H1 (cell line): ENCODE measurements at regions not wholly inside any gene's neighbourhood (a gene's known extent, or its start where the extent isn't known, plus 50 kb on each side); places are given as distances from the start of the nearest gene placed in this dataset.

Experiments
- CTCF ChIA-PET: fragments of 300-600 bp; sonication (Branson Sonifier 250); formaldehyde crosslinking; loops from one replicate; lab custom pipeline; 2021; ENCODE audit not compliant: partially characterized antibody; lab: Charles Lee
- POLR2A ChIA-PET: fragments of 300-600 bp; sonication (Branson Sonifier 250); formaldehyde crosslinking; loops from one replicate; lab custom pipeline; 2021; ENCODE audit warnings: inconsistent platforms; ENCODE audit not compliant: partially characterized antibody; lab: Charles Lee
- DNase-seq, 2 experiments: peaks; one replicate each; pipeline versions ENCODE4 v3.0.0 to v3.0.0-alpha.2; 2010 to 2022; ENCODE audit warnings: low spot score in 2 of 2, low read depth in 1 of 2, mixed read lengths in 1 of 2
- FAIRE-seq: peaks from 2 replicates; lab custom pipeline; 2011; peaks lifted over from hg19 to GRCh38; lab: Jason Lieb, UNC
- H2AFZ ChIP-seq: 2 replicates; pipeline ENCODE4 v1.8.1; 2012; ENCODE audit warnings: low read length, inconsistent platforms
- H2AK5ac ChIP-seq: 2 replicates; pipeline ENCODE4 v1.6.1; 2013; ENCODE audit warnings: low read depth, low read length
- H2BK120ac ChIP-seq: replicated peaks from 2 replicates; pipeline ENCODE3; 2013; ENCODE audit warnings: low read depth, low read length, inconsistent platforms
- H2BK12ac ChIP-seq: 2 replicates; pipeline ENCODE4 v1.6.1; 2013; ENCODE audit warnings: low read depth, low read length
- H2BK15ac ChIP-seq: 2 replicates; pipeline ENCODE4 v1.6.1; 2013; ENCODE audit warnings: low read length
- H2BK20ac ChIP-seq: 2 replicates; pipeline ENCODE4 v1.6.1; 2013; ENCODE audit warnings: low read length
- H2BK5ac ChIP-seq: 2 replicates; pipeline ENCODE4 v1.6.1; 2013; ENCODE audit warnings: low read depth, low read length
- H3K14ac ChIP-seq: 2 replicates; pipeline ENCODE4 v1.6.1; 2013; ENCODE audit warnings: inconsistent platforms; ENCODE audit not compliant: insufficient read length
- H3K18ac ChIP-seq: 2 replicates; pipeline ENCODE4 v1.6.1; 2013; ENCODE audit warnings: low read length; ENCODE audit errors: extremely low read depth
- H3K23ac ChIP-seq: 2 replicates; pipeline ENCODE4 v1.6.1; 2013; ENCODE audit warnings: inconsistent platforms; ENCODE audit not compliant: insufficient read length
- H3K23me2 ChIP-seq: 2 replicates; pipeline ENCODE4 v1.6.1; 2013; ENCODE audit warnings: low read depth, low read length
- H3K27ac ChIP-seq: 2 replicates; pipeline ENCODE4 v1.6.1; 2011; ENCODE audit warnings: low read depth, low read length, inconsistent platforms
- H3K27me3 ChIP-seq, 4 experiments: replicated peaks in 1 of 4; 1 replicate in 1 of 4; 2 replicates in 3 of 4; pipeline versions ENCODE4 v1.6.1 to v1.8.1; 2011 to 2013; ENCODE audit warnings: low read length in 3 of 4, mild to moderate bottlenecking in 3 of 4, inconsistent platforms in 2 of 4, mixed read lengths in 2 of 4, moderate library complexity in 1 of 4; ENCODE audit not compliant: control insufficient read depth in 3 of 4, insufficient read depth in 3 of 4; ENCODE audit errors: extremely low read depth in 1 of 4
- H3K36me3 ChIP-seq, 4 experiments: 2 replicates each; pipeline versions ENCODE4 v1.6.1 to v1.8.1; 2011 to 2013; ENCODE audit warnings: mild to moderate bottlenecking in 4 of 4, low read length in 3 of 4, moderate library complexity in 2 of 4, control low read depth in 1 of 4, inconsistent platforms in 1 of 4; ENCODE audit not compliant: insufficient read depth in 4 of 4, control insufficient read depth in 2 of 4
- H3K4ac ChIP-seq: replicated peaks from 2 replicates; pipeline ENCODE3; 2013; ENCODE audit warnings: low read length, low read depth, mixed read lengths, inconsistent platforms; ENCODE audit not compliant: insufficient read length
- H3K4me1 ChIP-seq, 4 experiments: replicated peaks in 1 of 4; 1 replicate in 1 of 4; 2 replicates in 3 of 4; pipeline versions ENCODE4 v1.6.1 to v1.8.1; 2011 to 2013; ENCODE audit warnings: low read length in 3 of 4, inconsistent platforms in 2 of 4, mixed read lengths in 1 of 4; ENCODE audit not compliant: insufficient read depth in 4 of 4, control insufficient read depth in 3 of 4
- H3K4me2 ChIP-seq, 2 experiments: 2 replicates each; pipeline versions ENCODE4 v1.6.1 to v1.8.1; 2011 to 2013; ENCODE audit warnings: low read depth in 2 of 2, low read length in 2 of 2, control low read depth in 1 of 2, inconsistent platforms in 1 of 2, mild to moderate bottlenecking in 1 of 2; ENCODE audit not compliant: insufficient read depth in 1 of 2
- H3K4me3 ChIP-seq, 4 experiments: fragments of 200-600, 300-600 bp in 1 of 4; sonication (generic), shearing (Covaris generic), sonication (Bioruptor Twin) in 1 of 4; 2 replicates each; pipeline versions ENCODE4 v1.5.1 to v1.8.1; 2011 to 2016; ENCODE audit warnings: low read length in 4 of 4, low read depth in 3 of 4, control low read depth in 2 of 4, inconsistent platforms in 2 of 4, mild to moderate bottlenecking in 2 of 4, mixed read lengths in 1 of 4, moderate library complexity in 1 of 4; ENCODE audit not compliant: insufficient read depth in 2 of 4; ENCODE audit errors: extremely low read depth in 1 of 4
- H3K56ac ChIP-seq: replicated peaks from 2 replicates; pipeline ENCODE3; 2013; ENCODE audit warnings: low read depth, mild to moderate bottlenecking, mixed read lengths, low read length, inconsistent platforms; ENCODE audit not compliant: insufficient read length
- H3K79me1 ChIP-seq: 2 replicates; pipeline ENCODE4 v1.6.1; 2013; ENCODE audit warnings: low read depth, low read length, control low read depth
- H3K79me2 ChIP-seq, 2 experiments: 2 replicates each; pipeline versions ENCODE4 v1.6.1 to v1.8.1; 2012 to 2013; ENCODE audit warnings: low read length in 2 of 2, mild to moderate bottlenecking in 2 of 2, inconsistent platforms in 1 of 2; ENCODE audit not compliant: insufficient read depth in 2 of 2, control insufficient read depth in 1 of 2
- H3K9ac ChIP-seq, 4 experiments: replicated peaks in 1 of 4; 1 replicate in 1 of 4; 2 replicates in 3 of 4; pipeline versions ENCODE4 v1.6.1 to v1.8.1; 2011 to 2013; ENCODE audit warnings: low read depth in 3 of 4, low read length in 3 of 4, control low read depth in 2 of 4, mild to moderate bottlenecking in 2 of 4, moderate library complexity in 2 of 4, inconsistent platforms in 1 of 4; ENCODE audit errors: extremely low read depth in 1 of 4
- H3K9me3 ChIP-seq, 2 experiments: 2 replicates each; pipeline versions ENCODE4 v1.6.1 to v1.8.1; 2012 to 2013; ENCODE audit warnings: mild to moderate bottlenecking in 2 of 2, moderate library complexity in 2 of 2, control low read depth in 1 of 2, inconsistent platforms in 1 of 2, low read depth in 1 of 2, low read length in 1 of 2, mixed read lengths in 1 of 2; ENCODE audit not compliant: insufficient read depth in 2 of 2
- H4K20me1 ChIP-seq, 2 experiments: replicated peaks in 1 of 2; 2 replicates each; pipeline versions ENCODE3 to v1.8.1; 2011 to 2013; ENCODE audit warnings: inconsistent platforms in 2 of 2, low read length in 2 of 2, mild to moderate bottlenecking in 1 of 2; ENCODE audit not compliant: insufficient read depth in 2 of 2, control insufficient read depth in 1 of 2
- H4K5ac ChIP-seq: 2 replicates; pipeline ENCODE4 v1.6.1; 2013; ENCODE audit warnings: low read length, low read depth, mixed read lengths, inconsistent platforms; ENCODE audit not compliant: insufficient read length
- H4K8ac ChIP-seq: 2 replicates; pipeline ENCODE4 v1.8.0; 2013; ENCODE audit warnings: mild to moderate bottlenecking, moderate library complexity, low read length, inconsistent platforms; ENCODE audit not compliant: insufficient read depth; ENCODE audit errors: extremely low read depth
- H4K91ac ChIP-seq: replicated peaks from 2 replicates; pipeline ENCODE3; 2013; ENCODE audit warnings: low read length, mixed read lengths, inconsistent platforms; ENCODE audit not compliant: insufficient read length
- HDAC6 ChIP-seq: IDR thresholded peaks from one replicate; pipeline ENCODE4 v1.7.1; 2012; ENCODE audit warnings: low read depth, mild to moderate bottlenecking, inconsistent platforms, low read length, moderate library complexity
- KDM5A ChIP-seq: fragments of 200-600 bp; IDR thresholded peaks from 2 replicates; pipeline ENCODE4 v1.7.1; 2012; ENCODE audit warnings: mild to moderate bottlenecking, low read length, inconsistent platforms, mixed read lengths
- NANOG ChIP-seq: IDR thresholded peaks from 2 replicates; pipeline ENCODE4 v1.6.1; 2011; ENCODE audit warnings: low read length, low read depth, mild to moderate bottlenecking, inconsistent platforms; ENCODE audit not compliant: insufficient read depth, poor library complexity, severe bottlenecking
- RFX5 ChIP-seq: IDR thresholded peaks from 2 replicates; pipeline ENCODE4 v1.6.1; 2011; ENCODE audit warnings: low read depth, low read length, improper control_type of control experiment, borderline replicate concordance
- whole genome bisulfite sequencing, 2 experiments: shearing (Covaris generic) in 1 of 2; methylation state at CpG; one replicate each; pipeline versions ENCODE4 v1.1.6 to v1.1.7; 2013 to 2015; ENCODE audit warnings: low lambda C conversion rate in 2 of 2, mixed read lengths in 2 of 2, inconsistent platforms in 1 of 2, low coverage in 1 of 2, missing lambda C conversion rate in 1 of 2; ENCODE audit not compliant: insufficient replicate concordance in 2 of 2, insufficient coverage in 1 of 2, insufficient read length in 1 of 2; ENCODE audit errors: extremely low coverage in 1 of 2, missing lambda C conversion rate in 1 of 2; 5-methylcytosine and 5-hydroxymethylcytosine counted together

GRCh38 chr1:213714645-213715044 lies 273.1 kb upstream of the PROX1 start:
- Histone ChIP-seq H3K4me2 (no peak overlapping the region), H3K79me2 (no peaks in the 10 kb centered on the region), H2AK5ac (no peak overlapping the region), H3K36me3 (no peaks in the 10 kb centered on the region), H3K23me2 (no peaks in the 10 kb centered on the region; the same call in 1 of the 2 replicates), H3K9ac (no peak overlapping the region), H3K4ac (no peak overlapping the region), H3K18ac (no peak overlapping the region), H2BK20ac (no peak overlapping the region), H4K91ac (no peak overlapping the region), H3K27me3 (no peaks in the 10 kb centered on the region), H2BK120ac (no peak overlapping the region), H3K23ac (no peak overlapping the region), H4K5ac (no peak overlapping the region), H3K56ac (no peak overlapping the region), H3K4me3 (no peak overlapping the region), H3K14ac (no peak overlapping the region), H4K20me1 (no peaks in the 10 kb centered on the region), H3K9me3 (no peaks in the 10 kb centered on the region; a peak in 1 of 4 replicates), H2BK12ac (no peak overlapping the region), H2BK5ac (no peak overlapping the region), H3K27ac (no peak overlapping the region), H3K79me1 (no peaks in the 10 kb centered on the region), H2AFZ (0 out of 2 replicates have a peak overlapping the region, but pooled peaks have one; percentile 35), H2BK15ac (peak overlapping the region; percentile 55; the same call in 1 of the 2 replicates), H4K8ac (no peak overlapping the region), H3K4me1 (peaks cover 0 to 7% (median 0%) of the 10 kb centered on the region in 4 experiments; a peak in 2 of 7 replicates)
- 75% methylated on average over 4 of the region's 4 CpGs; no CpG with 5 or more reads in 1 of the 2 experiments for WGBS, 2 experiments
- no peak for DNase-seq
- ChIA-PET POLR2A (no interaction called here), CTCF (interaction anchor here (1.4 kb wide), 1 partner anchor 9 kb away, joined by 3 read pairs; no protein-coding TSS in a partner anchor)
- FAIRE-seq = no peak
- no peak for TF ChIP-seq NANOG
- TF ChIP-seq HDAC6 = no peak
- TF ChIP-seq RFX5 = no peak
- no peak for TF ChIP-seq KDM5A
